H1 (cell line): ENCODE measurements at regions not wholly inside any gene's neighbourhood (a gene's known extent, or its start where the extent isn't known, plus 50 kb on each side); places are given as distances from the start of the nearest gene placed in this dataset.

Experiments
- BRCA1 ChIP-seq: IDR thresholded peaks from 2 replicates; pipeline ENCODE4 v1.6.1; 2012; ENCODE audit warnings: low read depth, low read length, improper control_type of control experiment
- CTBP2 ChIP-seq: IDR thresholded peaks from 2 replicates; pipeline ENCODE4 v1.7.0; 2011; ENCODE audit warnings: borderline replicate concordance, mild to moderate bottlenecking, moderate library complexity, mixed read lengths, low read length; ENCODE audit not compliant: insufficient read depth, insufficient read length
- EP300 ChIP-seq, 2 experiments: IDR thresholded peaks; 1 replicate in 1 of 2; 2 replicates in 1 of 2; pipeline ENCODE4 v1.6.1; 2011 to 2012; ENCODE audit warnings: low read depth in 2 of 2, low read length in 2 of 2, mild to moderate bottlenecking in 2 of 2, borderline replicate concordance in 1 of 2, inconsistent platforms in 1 of 2, moderate library complexity in 1 of 2
- FOSL1 ChIP-seq: IDR thresholded peaks from 2 replicates; pipeline ENCODE4 v1.6.1; 2011; ENCODE audit warnings: mild to moderate bottlenecking, low read depth, low read length, moderate library complexity; ENCODE audit not compliant: insufficient read depth
- RFX5 ChIP-seq: IDR thresholded peaks from 2 replicates; pipeline ENCODE4 v1.6.1; 2011; ENCODE audit warnings: low read depth, low read length, improper control_type of control experiment, borderline replicate concordance
- TF ChIP-seq, protein P1 (sequence below): fragments of 300-600 bp; sonication (generic); IDR thresholded peaks from 2 replicates; pipeline ENCODE4 v1.7.1; 2012; ENCODE audit warnings: low read length, moderate library complexity, mild to moderate bottlenecking, inconsistent platforms; ENCODE audit not compliant: insufficient replicate concordance

DNA sequence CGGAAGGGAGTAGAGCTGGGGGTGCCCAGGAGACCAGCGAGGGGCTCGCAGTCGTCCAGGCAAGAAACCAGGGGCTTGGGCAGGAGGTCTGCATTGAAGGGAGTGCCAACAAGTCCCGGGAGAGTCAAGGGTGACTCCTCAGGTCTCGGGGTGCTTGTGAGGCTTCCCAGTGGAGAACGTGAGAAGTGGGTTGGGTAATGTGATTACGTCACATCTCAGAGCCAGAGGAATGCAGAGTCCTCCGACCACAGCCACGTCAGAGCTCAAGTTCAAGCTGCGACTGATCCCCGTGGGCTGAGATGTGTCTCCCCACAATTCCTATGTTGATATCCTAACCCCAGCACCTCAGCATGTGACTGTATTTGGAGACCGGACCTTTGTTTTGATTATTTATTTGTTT lies 89.7 kb upstream of the SHANK2 start (continued):
- TF ChIP-seq, protein P1, sequence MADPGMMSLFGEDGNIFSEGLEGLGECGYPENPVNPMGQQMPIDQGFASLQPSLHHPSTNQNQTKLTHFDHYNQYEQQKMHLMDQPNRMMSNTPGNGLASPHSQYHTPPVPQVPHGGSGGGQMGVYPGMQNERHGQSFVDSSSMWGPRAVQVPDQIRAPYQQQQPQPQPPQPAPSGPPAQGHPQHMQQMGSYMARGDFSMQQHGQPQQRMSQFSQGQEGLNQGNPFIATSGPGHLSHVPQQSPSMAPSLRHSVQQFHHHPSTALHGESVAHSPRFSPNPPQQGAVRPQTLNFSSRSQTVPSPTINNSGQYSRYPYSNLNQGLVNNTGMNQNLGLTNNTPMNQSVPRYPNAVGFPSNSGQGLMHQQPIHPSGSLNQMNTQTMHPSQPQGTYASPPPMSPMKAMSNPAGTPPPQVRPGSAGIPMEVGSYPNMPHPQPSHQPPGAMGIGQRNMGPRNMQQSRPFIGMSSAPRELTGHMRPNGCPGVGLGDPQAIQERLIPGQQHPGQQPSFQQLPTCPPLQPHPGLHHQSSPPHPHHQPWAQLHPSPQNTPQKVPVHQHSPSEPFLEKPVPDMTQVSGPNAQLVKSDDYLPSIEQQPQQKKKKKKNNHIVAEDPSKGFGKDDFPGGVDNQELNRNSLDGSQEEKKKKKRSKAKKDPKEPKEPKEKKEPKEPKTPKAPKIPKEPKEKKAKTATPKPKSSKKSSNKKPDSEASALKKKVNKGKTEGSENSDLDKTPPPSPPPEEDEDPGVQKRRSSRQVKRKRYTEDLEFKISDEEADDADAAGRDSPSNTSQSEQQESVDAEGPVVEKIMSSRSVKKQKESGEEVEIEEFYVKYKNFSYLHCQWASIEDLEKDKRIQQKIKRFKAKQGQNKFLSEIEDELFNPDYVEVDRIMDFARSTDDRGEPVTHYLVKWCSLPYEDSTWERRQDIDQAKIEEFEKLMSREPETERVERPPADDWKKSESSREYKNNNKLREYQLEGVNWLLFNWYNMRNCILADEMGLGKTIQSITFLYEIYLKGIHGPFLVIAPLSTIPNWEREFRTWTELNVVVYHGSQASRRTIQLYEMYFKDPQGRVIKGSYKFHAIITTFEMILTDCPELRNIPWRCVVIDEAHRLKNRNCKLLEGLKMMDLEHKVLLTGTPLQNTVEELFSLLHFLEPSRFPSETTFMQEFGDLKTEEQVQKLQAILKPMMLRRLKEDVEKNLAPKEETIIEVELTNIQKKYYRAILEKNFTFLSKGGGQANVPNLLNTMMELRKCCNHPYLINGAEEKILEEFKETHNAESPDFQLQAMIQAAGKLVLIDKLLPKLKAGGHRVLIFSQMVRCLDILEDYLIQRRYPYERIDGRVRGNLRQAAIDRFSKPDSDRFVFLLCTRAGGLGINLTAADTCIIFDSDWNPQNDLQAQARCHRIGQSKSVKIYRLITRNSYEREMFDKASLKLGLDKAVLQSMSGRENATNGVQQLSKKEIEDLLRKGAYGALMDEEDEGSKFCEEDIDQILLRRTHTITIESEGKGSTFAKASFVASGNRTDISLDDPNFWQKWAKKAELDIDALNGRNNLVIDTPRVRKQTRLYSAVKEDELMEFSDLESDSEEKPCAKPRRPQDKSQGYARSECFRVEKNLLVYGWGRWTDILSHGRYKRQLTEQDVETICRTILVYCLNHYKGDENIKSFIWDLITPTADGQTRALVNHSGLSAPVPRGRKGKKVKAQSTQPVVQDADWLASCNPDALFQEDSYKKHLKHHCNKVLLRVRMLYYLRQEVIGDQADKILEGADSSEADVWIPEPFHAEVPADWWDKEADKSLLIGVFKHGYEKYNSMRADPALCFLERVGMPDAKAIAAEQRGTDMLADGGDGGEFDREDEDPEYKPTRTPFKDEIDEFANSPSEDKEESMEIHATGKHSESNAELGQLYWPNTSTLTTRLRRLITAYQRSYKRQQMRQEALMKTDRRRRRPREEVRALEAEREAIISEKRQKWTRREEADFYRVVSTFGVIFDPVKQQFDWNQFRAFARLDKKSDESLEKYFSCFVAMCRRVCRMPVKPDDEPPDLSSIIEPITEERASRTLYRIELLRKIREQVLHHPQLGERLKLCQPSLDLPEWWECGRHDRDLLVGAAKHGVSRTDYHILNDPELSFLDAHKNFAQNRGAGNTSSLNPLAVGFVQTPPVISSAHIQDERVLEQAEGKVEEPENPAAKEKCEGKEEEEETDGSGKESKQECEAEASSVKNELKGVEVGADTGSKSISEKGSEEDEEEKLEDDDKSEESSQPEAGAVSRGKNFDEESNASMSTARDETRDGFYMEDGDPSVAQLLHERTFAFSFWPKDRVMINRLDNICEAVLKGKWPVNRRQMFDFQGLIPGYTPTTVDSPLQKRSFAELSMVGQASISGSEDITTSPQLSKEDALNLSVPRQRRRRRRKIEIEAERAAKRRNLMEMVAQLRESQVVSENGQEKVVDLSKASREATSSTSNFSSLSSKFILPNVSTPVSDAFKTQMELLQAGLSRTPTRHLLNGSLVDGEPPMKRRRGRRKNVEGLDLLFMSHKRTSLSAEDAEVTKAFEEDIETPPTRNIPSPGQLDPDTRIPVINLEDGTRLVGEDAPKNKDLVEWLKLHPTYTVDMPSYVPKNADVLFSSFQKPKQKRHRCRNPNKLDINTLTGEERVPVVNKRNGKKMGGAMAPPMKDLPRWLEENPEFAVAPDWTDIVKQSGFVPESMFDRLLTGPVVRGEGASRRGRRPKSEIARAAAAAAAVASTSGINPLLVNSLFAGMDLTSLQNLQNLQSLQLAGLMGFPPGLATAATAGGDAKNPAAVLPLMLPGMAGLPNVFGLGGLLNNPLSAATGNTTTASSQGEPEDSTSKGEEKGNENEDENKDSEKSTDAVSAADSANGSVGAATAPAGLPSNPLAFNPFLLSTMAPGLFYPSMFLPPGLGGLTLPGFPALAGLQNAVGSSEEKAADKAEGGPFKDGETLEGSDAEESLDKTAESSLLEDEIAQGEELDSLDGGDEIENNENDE = no peak
- no peak for TF ChIP-seq BRCA1
- no peak for TF ChIP-seq RFX5
- TF ChIP-seq FOSL1 = no peak
- no peak for TF ChIP-seq EP300 (IDR thresholded peaks at IDR 0.05; ENCODE audit: borderline replicate concordance in 1 of 2, low read depth in 2 of 2, low read length in 2 of 2)
- no peak for TF ChIP-seq CTBP2
